Activated T-helper 2 cell treated with anti-CD3 and anti-CD28 coated beads, Interferon-gamma antibody, Interleukin-2, Interleukin-4, amounts not matched to agents 10 μg/mL and 5 μg/mL and 100 μg/mL, durations not matched to agents 14 hours and 24 hours and 36 hours (primary cell): ENCODE measurements at regions not wholly inside any gene's neighbourhood (a gene's known extent, or its start where the extent isn't known, plus 50 kb on each side); places are given as distances from the start of the nearest gene placed in this dataset.
"Not testable (repeated sequence)": the region's sequence is repeated elsewhere in the genome, so short reads cannot be mapped to it uniquely, and the experiment has no call there.

Experiments
- DNase-seq: peaks from one replicate; pipeline ENCODE4 v3.0.0; 2021; ENCODE audit warnings: low spot score
- H3K27ac Mint-ChIP-seq: one replicate; pipeline ENCODE4 v1.8.0; 2021; ENCODE audit warnings: mixed read lengths
- H3K27me3 Mint-ChIP-seq: one replicate; pipeline ENCODE4 v1.8.0; 2021; ENCODE audit warnings: low read depth, mixed read lengths
- H3K36me3 Mint-ChIP-seq: one replicate; pipeline ENCODE4 v1.8.0; 2021; ENCODE audit warnings: low read depth, mixed read lengths
- H3K4me1 Mint-ChIP-seq: one replicate; pipeline ENCODE4 v1.8.0; 2021; ENCODE audit warnings: low read depth, mixed read lengths
- H3K4me3 Mint-ChIP-seq: one replicate; pipeline ENCODE4 v1.8.0; 2021; ENCODE audit warnings: low read depth, mild to moderate bottlenecking, moderate library complexity, mixed read lengths
- H3K9me3 Mint-ChIP-seq: one replicate; pipeline ENCODE4 v1.8.0; 2021; ENCODE audit warnings: mixed read lengths
- intact Hi-C: fragments of 100-400 bp; cut with micrococcal nuclease; formaldehyde crosslinking; loops from one replicate; pipeline ENCODE4 v1.15.1; 2023

DNA sequence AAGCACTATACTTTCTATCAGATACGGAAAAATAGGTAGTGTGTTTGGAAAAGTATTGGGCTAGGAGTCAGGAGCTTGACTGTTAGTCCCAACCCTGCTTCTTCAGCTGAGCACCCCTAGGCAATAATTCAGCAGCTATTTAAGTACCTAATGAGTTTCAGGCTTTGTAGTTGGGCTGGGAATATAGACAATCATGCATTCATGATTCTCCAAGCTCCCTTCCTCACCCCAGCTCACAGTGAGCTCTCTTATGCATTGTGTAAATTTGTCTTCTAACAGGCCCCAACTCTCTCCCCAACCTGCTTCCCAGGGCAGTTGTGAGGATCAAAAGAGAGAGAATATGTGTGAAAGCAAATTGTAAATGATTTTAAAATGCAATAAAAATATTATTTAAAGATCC, 201.2 kb downstream of the MSX2 start:
- Mint-ChIP-seq H3K4me1 (no peaks in the 10 kb centered on the region), H3K36me3 (no peaks in the 10 kb centered on the region), H3K27ac (no peak overlapping the region), H3K4me3 (no peak overlapping the region), H3K27me3 (peaks cover 1% of the 10 kb centered on the region), H3K9me3 (no peaks in the 10 kb centered on the region)
- intact Hi-C loops: no loop called here
- no peak for DNase-seq

DNA sequence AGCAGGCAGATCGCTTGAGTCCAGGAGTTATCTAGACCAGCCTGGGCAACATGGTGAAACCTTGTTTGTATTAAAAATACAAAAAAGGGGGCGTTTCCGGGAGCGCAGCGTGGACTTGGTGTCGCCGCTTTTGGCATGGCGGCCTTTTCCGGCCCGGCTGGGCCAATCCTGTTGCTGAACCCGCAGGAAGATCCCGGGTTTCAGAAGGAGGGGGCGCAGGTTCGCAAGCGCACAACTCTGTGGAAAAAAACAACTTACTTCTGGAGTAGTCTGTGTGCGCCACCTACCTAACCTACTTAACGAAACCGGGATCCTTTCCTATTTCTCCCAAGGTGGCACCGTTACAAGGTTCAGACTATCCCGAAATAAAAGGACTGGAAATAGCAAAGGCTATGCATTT, 198.6 kb downstream of the MSX2 start:
- Mint-ChIP-seq H3K4me1 (no peaks in the 10 kb centered on the region), H3K9me3 (no peaks in the 10 kb centered on the region), H3K27me3 (peaks cover 1% of the 10 kb centered on the region), H3K27ac (no peak overlapping the region), H3K36me3 (no peaks in the 10 kb centered on the region), H3K4me3 (no peak overlapping the region)
- intact Hi-C loops: no loop called here
- no peak for DNase-seq

DNA sequence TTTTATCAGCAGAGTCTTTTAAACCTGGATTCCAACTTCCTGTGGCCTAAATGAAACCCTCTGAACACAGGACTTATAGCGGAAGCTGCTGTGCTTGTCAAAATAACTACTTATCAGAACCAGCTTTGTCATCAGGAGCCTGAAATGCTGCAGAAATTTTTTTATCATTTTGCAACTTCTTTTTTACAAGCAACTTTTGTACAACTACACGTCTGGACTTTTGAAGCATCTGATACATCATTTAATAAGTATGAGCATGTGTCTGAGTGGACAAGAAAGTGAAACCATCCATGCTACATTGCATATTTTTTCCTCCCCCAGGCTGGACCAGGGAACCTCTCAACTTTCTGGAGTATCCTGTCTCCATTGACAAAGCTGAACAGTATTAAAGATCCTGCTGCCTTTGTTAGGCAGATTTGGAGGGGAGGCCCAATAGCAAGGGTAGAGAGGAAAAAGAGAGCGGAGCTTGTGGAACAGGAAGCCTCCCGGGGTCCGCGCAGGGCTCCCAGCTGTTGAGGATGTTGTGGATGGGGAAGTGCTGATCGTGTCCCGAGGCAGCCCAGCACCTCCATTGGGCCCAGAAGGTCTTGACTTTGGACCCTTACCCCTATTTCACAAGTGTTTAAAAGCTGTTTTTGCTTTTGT, 196.6 kb downstream of the MSX2 start:
- intact Hi-C loops: no loop called here
- no peak overlapping the region for H3K27ac Mint-ChIP-seq
- peaks cover 1% of the 10 kb centered on the region for H3K27me3 Mint-ChIP-seq
- H3K36me3 Mint-ChIP-seq: no peaks in the 10 kb centered on the region
- no peak for DNase-seq
- H3K9me3 Mint-ChIP-seq: no peaks in the 10 kb centered on the region
- no peaks in the 10 kb centered on the region for H3K4me1 Mint-ChIP-seq
- no peak overlapping the region for H3K4me3 Mint-ChIP-seq

DNA sequence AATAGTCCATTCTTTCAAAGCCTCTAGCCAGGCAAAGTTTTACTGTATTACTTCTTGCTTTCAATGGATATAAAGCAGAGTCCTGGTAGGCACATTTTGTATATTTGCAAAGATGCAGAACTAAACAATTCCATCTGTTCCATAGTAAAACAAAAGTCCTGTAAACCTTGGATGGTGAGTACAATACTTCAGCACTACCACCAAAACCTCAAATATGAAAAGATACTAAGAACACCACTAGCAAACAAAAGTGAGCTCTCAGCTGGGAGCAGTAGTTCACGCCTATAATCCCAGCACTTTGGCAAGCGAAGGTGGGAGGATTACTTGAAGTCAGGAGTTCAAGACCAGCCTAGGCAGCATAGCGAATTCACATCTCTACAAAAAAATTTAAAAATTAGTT, 195.0 kb downstream of the MSX2 start:
- Mint-ChIP-seq H3K4me3 (no peak overlapping the region), H3K27me3 (peaks cover 1% of the 10 kb centered on the region), H3K4me1 (no peaks in the 10 kb centered on the region), H3K9me3 (no peaks in the 10 kb centered on the region), H3K36me3 (no peaks in the 10 kb centered on the region), H3K27ac (no peak overlapping the region)
- DNase-seq: no peak
- intact Hi-C loops: no loop called here

DNA sequence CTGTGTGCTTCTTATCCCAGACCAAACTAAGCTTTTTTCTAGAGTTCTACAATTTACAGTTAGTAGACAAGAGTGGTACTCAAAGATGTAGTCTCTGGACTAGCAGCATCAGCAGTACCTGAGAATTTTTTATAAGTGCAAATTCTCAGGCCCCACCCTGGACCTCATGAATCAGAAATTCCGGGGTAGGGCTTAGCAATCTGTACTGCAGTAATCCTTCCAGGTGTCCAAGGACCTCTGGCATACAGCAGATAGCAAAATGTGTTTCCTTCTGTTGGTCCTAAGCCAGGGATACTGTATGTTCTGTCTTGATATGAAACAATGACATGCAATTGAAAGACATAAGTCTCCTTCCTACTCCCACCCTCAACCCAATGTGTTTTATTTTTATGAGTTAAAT, 194.3 kb downstream of the MSX2 start:
- no peak overlapping the region for H3K27ac Mint-ChIP-seq
- H3K27me3 Mint-ChIP-seq: peaks cover 1% of the 10 kb centered on the region
- H3K4me1 Mint-ChIP-seq: no peaks in the 10 kb centered on the region
- H3K9me3 Mint-ChIP-seq: no peaks in the 10 kb centered on the region
- intact Hi-C loops: no loop called here
- H3K36me3 Mint-ChIP-seq: no peaks in the 10 kb centered on the region
- no peak overlapping the region for H3K4me3 Mint-ChIP-seq
- DNase-seq: no peak

DNA sequence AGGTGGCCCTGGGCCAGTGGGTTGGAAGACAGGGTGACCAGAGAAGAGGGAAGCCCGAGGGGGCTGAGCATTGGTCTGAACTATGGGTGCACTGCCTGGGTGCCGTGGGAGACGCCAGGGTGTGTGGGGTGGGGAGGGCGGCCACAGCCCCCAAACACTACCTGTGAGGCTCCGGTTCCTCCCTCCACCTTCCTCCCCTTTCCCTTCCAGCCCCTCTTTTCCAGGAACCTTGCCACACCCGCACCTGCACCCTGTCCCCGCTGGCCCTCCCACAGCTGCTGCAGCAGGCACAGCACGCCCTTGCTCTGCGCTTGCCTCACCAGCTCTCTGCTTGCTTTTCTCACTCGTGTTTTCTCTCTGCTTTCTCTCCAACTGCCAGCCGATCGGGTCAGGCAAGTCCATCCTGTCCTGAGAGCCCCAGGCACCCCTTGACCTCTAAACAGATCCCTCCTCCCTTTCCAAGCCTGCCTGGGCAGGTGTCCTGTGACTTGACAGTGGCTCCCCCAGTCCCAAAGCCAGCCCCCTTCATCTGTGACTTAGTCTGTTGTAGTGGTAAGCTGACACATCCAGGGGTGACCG, 193.7 kb downstream of the MSX2 start:
- Mint-ChIP-seq H3K27me3 (peaks cover 1% of the 10 kb centered on the region), H3K9me3 (no peaks in the 10 kb centered on the region), H3K27ac (no peak overlapping the region), H3K36me3 (no peaks in the 10 kb centered on the region), H3K4me1 (no peaks in the 10 kb centered on the region), H3K4me3 (no peak overlapping the region)
- intact Hi-C loops: no loop called here
- no peak for DNase-seq

DNA sequence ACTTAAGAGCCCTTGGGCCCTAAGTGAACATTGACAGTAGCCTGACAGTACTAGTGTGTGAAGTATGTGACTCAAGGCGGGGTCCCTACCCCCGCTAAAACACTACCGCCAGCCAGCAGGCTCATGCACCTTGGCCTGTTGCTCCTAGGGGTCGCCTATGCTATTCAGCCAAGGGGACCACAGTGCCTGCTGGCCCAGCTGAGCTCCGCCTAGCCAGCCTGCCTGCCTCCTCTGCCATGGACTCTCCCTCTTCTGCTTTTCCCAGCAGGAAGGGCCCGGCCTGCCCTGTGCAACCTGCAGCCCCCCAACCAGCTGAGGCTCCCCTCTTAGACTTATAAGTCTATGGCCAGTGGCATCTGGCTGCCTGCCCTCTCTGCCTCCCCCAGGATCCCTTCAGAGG, 193.1 kb downstream of the MSX2 start:
- H3K27ac Mint-ChIP-seq, H3K27me3 Mint-ChIP-seq, DNase-seq, H3K4me3 Mint-ChIP-seq, H3K36me3 Mint-ChIP-seq, H3K9me3 Mint-ChIP-seq, H3K4me1 Mint-ChIP-seq, intact Hi-C loops: not testable (repeated sequence)

DNA sequence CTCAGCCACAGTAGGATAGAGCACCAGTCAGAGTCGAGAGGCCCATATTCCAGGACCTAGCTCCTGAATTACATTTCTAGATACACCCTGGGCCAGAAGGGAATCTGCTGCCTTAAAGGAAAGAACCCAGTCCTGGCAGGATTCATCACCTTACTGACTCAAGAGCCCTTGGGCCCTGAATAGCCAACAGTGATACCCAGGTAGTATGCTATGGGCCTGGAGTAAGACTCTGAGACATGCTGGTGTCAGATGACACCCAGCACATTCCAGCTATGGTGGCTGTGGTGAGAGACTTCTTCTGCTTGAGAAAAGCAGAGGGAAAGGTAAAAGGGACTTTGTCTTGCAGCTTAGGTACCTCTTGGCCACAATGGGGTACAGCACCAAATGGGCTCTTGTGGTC, 192.5 kb downstream of the MSX2 start:
- not testable (repeated sequence) for H3K9me3 Mint-ChIP-seq

DNA sequence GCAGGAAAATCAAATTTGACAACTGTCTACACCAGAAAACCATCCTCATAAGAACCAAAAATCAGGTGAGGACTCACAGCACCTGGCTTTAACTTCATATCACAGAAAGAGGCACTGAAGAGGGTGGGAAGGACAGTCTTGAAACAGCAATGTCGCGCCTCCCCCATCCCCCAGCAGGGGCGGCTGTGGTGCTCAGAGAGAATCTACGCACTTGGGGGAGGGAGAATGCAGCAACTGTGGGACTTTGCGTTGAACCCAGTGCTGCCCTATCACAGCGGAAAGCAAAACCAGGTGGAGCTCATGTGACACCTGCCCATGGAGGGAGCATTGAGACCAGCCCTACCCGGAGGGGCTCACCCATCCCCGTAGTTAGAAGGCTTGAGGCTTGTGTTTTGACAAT, 191.8 kb downstream of the MSX2 start:
- H3K36me3 Mint-ChIP-seq: no peaks in the 10 kb centered on the region
- H3K4me3 Mint-ChIP-seq: no peak overlapping the region
- H3K27ac Mint-ChIP-seq: no peak overlapping the region
- no peaks in the 10 kb centered on the region for H3K4me1 Mint-ChIP-seq
- no peaks in the 10 kb centered on the region for H3K9me3 Mint-ChIP-seq
- H3K27me3 Mint-ChIP-seq: no peaks in the 10 kb centered on the region
- intact Hi-C loops: no loop called here
- DNase-seq: no peak

More for the DNA sequence above, 192.5 kb downstream of the MSX2 start:
- intact Hi-C loops, DNase-seq, H3K4me1 Mint-ChIP-seq, H3K4me3 Mint-ChIP-seq, H3K27ac Mint-ChIP-seq, H3K36me3 Mint-ChIP-seq, H3K27me3 Mint-ChIP-seq: not testable (repeated sequence)

DNA sequence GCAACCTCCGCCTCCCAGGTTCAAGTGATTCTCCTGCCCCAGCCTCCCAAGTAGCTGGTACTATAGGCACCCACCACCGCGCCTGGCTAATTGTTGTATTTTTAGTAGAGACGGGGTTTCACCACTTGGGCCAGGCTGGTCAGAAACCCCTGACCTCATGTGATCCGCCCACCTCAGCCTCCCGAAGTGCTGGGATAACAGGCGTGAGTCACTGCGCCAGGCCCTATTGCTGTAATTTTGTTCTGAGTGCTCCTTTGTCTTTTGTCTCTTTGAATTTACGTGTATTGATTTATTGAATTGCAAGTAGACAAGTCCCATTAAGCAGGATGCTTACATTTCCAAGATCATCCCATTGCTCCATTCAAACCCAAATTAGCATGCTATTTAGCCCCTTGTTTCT, 186.7 kb downstream of the MSX2 start:
- DNase-seq: no peak
- intact Hi-C loops: loop anchor here (2.0 kb wide), 1 partner anchor 26 kb away; no protein-coding TSS in a partner anchor
- Mint-ChIP-seq H3K27ac (no peak overlapping the region), H3K36me3 (no peaks in the 10 kb centered on the region), H3K4me1 (peaks cover 2% of the 10 kb centered on the region), H3K4me3 (no peak overlapping the region), H3K9me3 (no peaks in the 10 kb centered on the region), H3K27me3 (peaks cover 15% of the 10 kb centered on the region)

DNA sequence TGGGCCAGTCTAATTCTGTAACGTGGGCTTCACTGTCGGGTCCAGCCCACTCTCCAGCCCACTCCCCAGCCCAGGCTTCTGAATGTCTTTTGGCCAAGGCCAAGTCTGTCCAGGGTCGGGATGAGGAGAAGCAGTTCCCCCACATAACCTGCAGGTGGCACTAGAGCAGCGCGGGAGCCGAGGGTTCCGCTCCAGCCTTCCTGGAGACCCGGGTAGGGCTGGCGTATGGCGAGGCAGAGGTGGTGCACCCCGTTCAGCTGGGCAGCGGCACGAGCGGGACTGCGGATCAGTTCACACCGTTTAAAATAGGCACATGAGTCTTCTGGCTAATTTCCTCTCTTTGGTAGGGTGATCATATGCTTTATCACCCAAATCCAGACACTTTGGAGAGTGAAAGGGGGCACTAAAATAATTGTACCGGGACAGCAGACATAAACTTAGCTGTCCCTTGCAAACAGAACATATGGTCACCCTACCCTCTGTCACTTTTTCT, 185.9 kb downstream of the MSX2 start:
- H3K4me3 Mint-ChIP-seq: no peak overlapping the region
- no peaks in the 10 kb centered on the region for H3K36me3 Mint-ChIP-seq
- intact Hi-C loops: loop anchor here (2.0 kb wide), 1 partner anchor 27 kb away; no protein-coding TSS in a partner anchor
- no peak overlapping the region for H3K27ac Mint-ChIP-seq
- no peaks in the 10 kb centered on the region for H3K9me3 Mint-ChIP-seq
- DNase-seq: peak; percentile 42
- H3K4me1 Mint-ChIP-seq: peaks cover 2% of the 10 kb centered on the region
- H3K27me3 Mint-ChIP-seq: peaks cover 15% of the 10 kb centered on the region

DNA sequence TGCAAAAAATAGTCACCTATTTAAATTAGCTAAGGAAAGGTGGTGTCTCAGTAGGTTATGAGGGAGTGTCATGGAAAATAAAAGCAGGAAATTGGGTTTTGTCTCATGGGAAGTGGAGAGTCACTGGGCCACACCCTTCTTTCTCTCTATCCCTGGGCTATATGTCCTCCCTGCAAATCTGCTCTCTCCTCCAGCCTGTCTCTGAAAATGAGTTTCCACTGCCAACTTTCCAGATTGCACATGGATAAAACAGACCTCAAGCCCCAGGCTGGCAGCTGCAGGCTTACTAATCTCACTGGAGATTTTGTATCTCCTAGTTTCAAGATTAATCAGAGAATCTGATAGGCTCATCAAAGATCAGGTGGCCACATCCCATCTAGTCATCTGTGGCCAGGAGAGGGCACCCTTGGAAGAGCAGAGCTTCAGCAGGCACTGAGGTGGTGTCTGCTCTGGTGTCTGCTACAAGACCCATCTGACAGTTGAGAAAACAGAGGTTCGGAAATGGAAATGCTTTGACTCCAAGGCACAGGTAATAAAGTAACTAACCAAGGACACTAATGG, 178.9 kb downstream of the MSX2 start:
- H3K27ac Mint-ChIP-seq: no peak overlapping the region
- H3K27me3 Mint-ChIP-seq: peaks cover 2% of the 10 kb centered on the region
- DNase-seq: no peak
- no peak overlapping the region for H3K4me3 Mint-ChIP-seq
- intact Hi-C loops: no loop called here
- H3K36me3 Mint-ChIP-seq: no peaks in the 10 kb centered on the region
- H3K9me3 Mint-ChIP-seq: no peaks in the 10 kb centered on the region
- H3K4me1 Mint-ChIP-seq: peaks cover 4% of the 10 kb centered on the region

DNA sequence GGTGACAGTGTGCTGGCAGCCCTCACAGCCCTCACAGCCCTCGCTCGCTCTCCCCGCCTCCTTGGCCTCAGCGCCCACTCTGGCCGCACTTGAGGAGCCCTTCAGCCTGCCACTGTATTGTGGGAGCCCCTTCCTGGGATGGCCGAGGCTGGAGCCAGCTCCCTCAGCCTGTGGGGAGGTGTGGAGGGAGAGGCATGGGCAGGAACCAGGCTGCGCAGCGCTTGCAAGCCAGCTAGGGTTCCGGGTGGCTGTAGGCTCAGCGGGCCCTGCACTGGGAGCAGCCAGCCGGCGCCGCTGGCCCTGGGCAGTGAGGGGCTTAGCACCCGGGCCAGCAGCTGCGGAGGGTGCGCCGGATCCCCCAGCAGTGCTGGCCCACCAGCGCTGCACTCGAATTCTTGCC, 177.0 kb downstream of the MSX2 start:
- Mint-ChIP-seq H3K4me1 (peaks cover 4% of the 10 kb centered on the region), H3K36me3 (no peaks in the 10 kb centered on the region), H3K9me3 (no peaks in the 10 kb centered on the region), H3K27me3 (no peaks in the 10 kb centered on the region), H3K27ac (no peak overlapping the region), H3K4me3 (no peak overlapping the region)
- intact Hi-C loops: no loop called here
- DNase-seq: no peak
